Type B pancreatic cell (in vitro differentiated cells): ENCODE measurements at regions not wholly inside any gene's neighbourhood (a gene's known extent, or its start where the extent isn't known, plus 50 kb on each side); places are given as distances from the start of the nearest gene placed in this dataset.

Source experiments
- DNase-seq: peaks from one replicate; pipeline ENCODE4 v3.0.0; 2021; ENCODE audit warnings: mixed read lengths; ENCODE audit not compliant: unreplicated experiment; ENCODE audit errors: extremely low spot score
- H3K27ac Mint-ChIP-seq: 2 replicates; pipeline ENCODE4 v1.8.0; 2021; ENCODE audit warnings: mild to moderate bottlenecking, mixed read lengths
- H3K27me3 Mint-ChIP-seq: 2 replicates; pipeline ENCODE4 v1.8.0; 2021; ENCODE audit warnings: mixed read lengths
- H3K36me3 Mint-ChIP-seq: 2 replicates; pipeline ENCODE4 v1.8.0; 2021; ENCODE audit warnings: mixed read lengths
- H3K4me1 Mint-ChIP-seq: one replicate; pipeline ENCODE4 v1.8.0; 2021; ENCODE audit warnings: mixed read lengths; ENCODE audit not compliant: unreplicated experiment
- H3K4me3 Mint-ChIP-seq: 2 replicates; pipeline ENCODE4 v1.8.0; 2021; ENCODE audit warnings: mild to moderate bottlenecking, mixed read lengths
- H3K9me3 Mint-ChIP-seq: 2 replicates; pipeline ENCODE4 v1.8.0; 2021; ENCODE audit warnings: mixed read lengths
- CTCF ChIP-seq: fragments of 200-600 bp; sonication (generic); conservative IDR thresholded peaks from 2 replicates; pipeline ENCODE4 v1.5.0; 2021; ENCODE audit warnings: antibody characterized with exemption, mild to moderate bottlenecking

GRCh38 chr17:72011561-72011960, 109.3 kb upstream of the SOX9 start:
- H3K4me1 Mint-ChIP-seq, result peaks cover 16% of the 10 kb centered on the region
- TF ChIP-seq CTCF, result no peak
- no peak overlapping the region for H3K27ac Mint-ChIP-seq
- peaks cover 21% of the 10 kb centered on the region for H3K27me3 Mint-ChIP-seq
- H3K4me3 Mint-ChIP-seq, result no peak overlapping the region
- no peaks in the 10 kb centered on the region for H3K9me3 Mint-ChIP-seq
- no peaks in the 10 kb centered on the region for H3K36me3 Mint-ChIP-seq
- no peak for DNase-seq

GRCh38 chr17:72021417-72022041, 99.3 kb upstream of the SOX9 start:
- H3K4me1 Mint-ChIP-seq, result peaks cover 22% of the 10 kb centered on the region
- DNase-seq, result no peak
- peaks cover 5% of the 10 kb centered on the region for H3K9me3 Mint-ChIP-seq
- H3K4me3 Mint-ChIP-seq, result no peak overlapping the region
- peaks cover 35% of the 10 kb centered on the region for H3K27me3 Mint-ChIP-seq
- no peak overlapping the region for H3K27ac Mint-ChIP-seq
- TF ChIP-seq CTCF, result no peak
- H3K36me3 Mint-ChIP-seq, result no peaks in the 10 kb centered on the region

- Mint-ChIP-seq H3K27me3 (peaks cover 35% of the 10 kb centered on the region), H3K36me3 (no peaks in the 10 kb centered on the region), H3K4me3 (no peak overlapping the region), H3K9me3 (no peaks in the 10 kb centered on the region), H3K4me1 (peaks cover 30% of the 10 kb centered on the region), H3K27ac (no peak overlapping the region)
- TF ChIP-seq CTCF, result no peak
- no peak for DNase-seq
These were observed 98.2 kb upstream of the SOX9 start for GRCh38 chr17:72022328-72023275.

- TF ChIP-seq CTCF, result no peak
- no peak for DNase-seq
- no peaks in the 10 kb centered on the region for H3K36me3 Mint-ChIP-seq
- peaks cover 24% of the 10 kb centered on the region for H3K27me3 Mint-ChIP-seq
- no peaks in the 10 kb centered on the region for H3K9me3 Mint-ChIP-seq
- no peak overlapping the region for H3K27ac Mint-ChIP-seq
- peaks cover 27% of the 10 kb centered on the region for H3K4me1 Mint-ChIP-seq
- H3K4me3 Mint-ChIP-seq, result no peak overlapping the region
These were observed 96.4 kb upstream of the SOX9 start for GRCh38 chr17:72024457-72024856.

GRCh38 chr17:72025113-72025512, 95.7 kb upstream of the SOX9 start:
- Mint-ChIP-seq H3K27me3 (peaks cover 28% of the 10 kb centered on the region), H3K27ac (no peak overlapping the region), H3K4me3 (no peak overlapping the region)

More at GRCh38 chr17:72025113-72025512, 95.7 kb upstream of the SOX9 start:
- Mint-ChIP-seq H3K36me3 (no peaks in the 10 kb centered on the region), H3K9me3 (no peaks in the 10 kb centered on the region), H3K4me1 (peaks cover 33% of the 10 kb centered on the region)
- no peak for TF ChIP-seq CTCF
- DNase-seq, result no peak
